ENCODE measurements at regions not wholly inside any gene's neighbourhood (a gene's known extent, or its start where the extent isn't known, plus 50 kb on each side); places are given as distances from the start of the nearest gene placed in this dataset.

- no peak for TF ChIP-seq MAX (IDR thresholded peaks at IDR 0.05; ENCODE audit: low read depth, low read length)
- TF ChIP-seq CTCF (IDR thresholded peaks at IDR 0.05; ENCODE audit: low read depth, low read length) = no peak
- TF ChIP-seq POLR2A (IDR thresholded peaks at IDR 0.05; ENCODE audit: extremely low read depth, insufficient read length) = no peak
- no peak for TF ChIP-seq MYC (IDR thresholded peaks at IDR 0.05; ENCODE audit: low read depth, low read length)
These were observed 187.6 kb upstream of the HNMT start for GRCh38 chr2:137776697-137777096.
